ENCODE measurements at regions not wholly inside any gene's neighbourhood (a gene's known extent, or its start where the extent isn't known, plus 50 kb on each side); places are given as distances from the start of the nearest gene placed in this dataset.

- TF ChIP-seq POLR2A (IDR thresholded peaks at IDR 0.05; ENCODE audit: extremely low read depth, insufficient read length) (no peak), MYC (IDR thresholded peaks at IDR 0.05; ENCODE audit: low read depth, low read length) (no peak), MAX (IDR thresholded peaks at IDR 0.05; ENCODE audit: low read depth, low read length) (no peak), CTCF (IDR thresholded peaks at IDR 0.05; ENCODE audit: low read depth, low read length) (no peak)
These were observed 938.1 kb upstream of the TMEM132C start for GRCh38 chr12:127328867-127329266.

GRCh38 chr12:127334365-127334764 is 932.6 kb upstream of the TMEM132C start:
- no peak overlapping the region for H3K4me3 ChIP-seq (ENCODE audit: low read depth, low read length)
- TF ChIP-seq CTCF (IDR thresholded peaks at IDR 0.05; ENCODE audit: low read depth, low read length): no peak
- TF ChIP-seq POLR2A (IDR thresholded peaks at IDR 0.05; ENCODE audit: extremely low read depth, insufficient read length): no peak
- no peak for TF ChIP-seq MAX (IDR thresholded peaks at IDR 0.05; ENCODE audit: low read depth, low read length)
- TF ChIP-seq MYC (IDR thresholded peaks at IDR 0.05; ENCODE audit: low read depth, low read length): no peak
- DNase-seq (ENCODE audit: low read depth): no peak

More at GRCh38 chr12:127328867-127329266, 938.1 kb upstream of the TMEM132C start:
- H3K4me3 ChIP-seq (ENCODE audit: low read depth, low read length): no peak overlapping the region
- DNase-seq (ENCODE audit: low read depth): no peak

- no peak for TF ChIP-seq POLR2A (IDR thresholded peaks at IDR 0.05; ENCODE audit: extremely low read depth, insufficient read length)
- TF ChIP-seq MYC (IDR thresholded peaks at IDR 0.05; ENCODE audit: low read depth, low read length): no peak
- no peak for TF ChIP-seq MAX (IDR thresholded peaks at IDR 0.05; ENCODE audit: low read depth, low read length)
- no peak for TF ChIP-seq CTCF (IDR thresholded peaks at IDR 0.05; ENCODE audit: low read depth, low read length)
- no peak for DNase-seq (ENCODE audit: low read depth)
- H3K4me3 ChIP-seq (ENCODE audit: low read depth, low read length): no peak overlapping the region
These were observed 931.9 kb upstream of the TMEM132C start for GRCh38 chr12:127334912-127335644.

- TF ChIP-seq MYC (IDR thresholded peaks at IDR 0.05; ENCODE audit: low read depth, low read length) (no peak), MAX (IDR thresholded peaks at IDR 0.05; ENCODE audit: low read depth, low read length) (no peak), POLR2A (IDR thresholded peaks at IDR 0.05; ENCODE audit: extremely low read depth, insufficient read length) (no peak), CTCF (IDR thresholded peaks at IDR 0.05; ENCODE audit: low read depth, low read length) (no peak)
- no peak for DNase-seq (ENCODE audit: low read depth)
- H3K4me3 ChIP-seq (ENCODE audit: low read depth, low read length): no peak overlapping the region
These were observed 930.6 kb upstream of the TMEM132C start for GRCh38 chr12:127336416-127336815.

GRCh38 chr12:127339065-127339464 is 927.9 kb upstream of the TMEM132C start:
- TF ChIP-seq POLR2A (IDR thresholded peaks at IDR 0.05; ENCODE audit: extremely low read depth, insufficient read length) (no peak), CTCF (IDR thresholded peaks at IDR 0.05; ENCODE audit: low read depth, low read length) (no peak), MYC (IDR thresholded peaks at IDR 0.05; ENCODE audit: low read depth, low read length) (no peak), MAX (IDR thresholded peaks at IDR 0.05; ENCODE audit: low read depth, low read length) (no peak)
- DNase-seq (ENCODE audit: low read depth): no peak
- no peak overlapping the region for H3K4me3 ChIP-seq (ENCODE audit: low read depth, low read length)
